ENCODE measurements at regions not wholly inside any gene's neighbourhood (a gene's known extent, or its start where the extent isn't known, plus 50 kb on each side); places are given as distances from the start of the nearest gene placed in this dataset.

- H3K9ac ChIP-seq (ENCODE audit: low read length), result no peak overlapping the region
- H3K9me2 ChIP-seq (ENCODE audit: insufficient read depth), result no peaks in the 10 kb centered on the region
- no TSS peak for BruUV-seq (replicated peaks)
- no peaks in the 10 kb centered on the region for H3K4me1 ChIP-seq (ENCODE audit: control insufficient read depth in 1 of 2, insufficient read depth in 2 of 2, low read length in 2 of 2)
- TF ChIP-seq EZH2 (IDR thresholded peaks at IDR 0.05) (no peak), SP1 (IDR thresholded peaks at IDR 0.05; ENCODE audit: low read depth) (no peak), RAD21 (IDR thresholded peaks at IDR 0.05; ENCODE audit: low read depth) (no peak), ZBTB33 (IDR thresholded peaks at IDR 0.05; ENCODE audit: extremely low read depth, insufficient replicate concordance, low read length) (no peak), YY1 (IDR thresholded peaks at IDR 0.05; ENCODE audit: extremely low read depth, insufficient replicate concordance, low read depth, low read length) (no peak), JUND (IDR thresholded peaks at IDR 0.05) (no peak), POLR2A (IDR thresholded peaks at IDR 0.05; ENCODE audit: borderline replicate concordance, extremely low read depth, insufficient read depth, insufficient read length) (no peak), POLR2AphosphoS5 (IDR thresholded peaks at IDR 0.05; ENCODE audit: low read depth, low read length) (no peak), SRF (IDR thresholded peaks at IDR 0.05; ENCODE audit: low read depth) (no peak), CBX3 (IDR thresholded peaks at IDR 0.05; ENCODE audit: low read depth) (no peak), SIN3A (IDR thresholded peaks at IDR 0.05; ENCODE audit: low read depth) (no peak), CTCF (IDR thresholded peaks at IDR 0.05 in 2 of 3, conservative IDR thresholded peaks at IDR 0.05 in 1 of 3; ENCODE audit: borderline replicate concordance in 1 of 3, insufficient read depth in 1 of 3, low read depth in 2 of 3, low read length in 2 of 3) (no peak), FOSL1 (IDR thresholded peaks at IDR 0.05; ENCODE audit: low read depth) (no peak), REST (IDR thresholded peaks at IDR 0.05; ENCODE audit: low read depth) (no peak), ZFX (IDR thresholded peaks at IDR 0.05) (no peak)
- intact Hi-C loops (cut with micrococcal nuclease), result no loop called here
- no peak overlapping the region for H3K4me3 ChIP-seq (replicated peaks in 1 of 2; ENCODE audit: low read depth in 1 of 2, low read length in 2 of 2)
- ATAC-seq, result no peak
- H3K9me3 ChIP-seq (ENCODE audit: control insufficient read depth in 1 of 2, insufficient read depth in 1 of 2, low read depth in 1 of 2, low read length in 2 of 2), result no peaks in the 10 kb centered on the region; a peak in 1 of 4 replicates
- no peaks in the 10 kb centered on the region for H3K79me2 ChIP-seq (ENCODE audit: insufficient read depth, low read length)
- no peaks in the 10 kb centered on the region for H4K20me1 ChIP-seq (ENCODE audit: insufficient read depth)
- H3K27me3 ChIP-seq (ENCODE audit: insufficient read depth, low read length), result no peaks in the 10 kb centered on the region
- RAD21 ChIA-PET (ENCODE audit: low non-redundant PET in 1 of 2, low total read pairs in 2 of 2, uncharacterized antibody in 2 of 2, unreplicated experiment in 2 of 2), result no interaction called here
- no peaks in the 10 kb centered on the region for H3K36me3 ChIP-seq (ENCODE audit: control insufficient read depth in 1 of 2, insufficient read depth in 2 of 2, low read length in 2 of 2)
- CTCF ChIA-PET, result no interaction called here
- POLR2A ChIA-PET, result no interaction called here
- H2AFZ ChIP-seq (ENCODE audit: low read depth, low read length, poor library complexity, severe bottlenecking), result no peak overlapping the region
- DNase-seq (ENCODE audit: low read depth, low spot score), result no peak
- no peak overlapping the region for H3K27ac ChIP-seq (ENCODE audit: low read depth, low read length)
- no peak overlapping the region for H3K4me2 ChIP-seq (ENCODE audit: low read length)
Observed at GRCh38 chr14:104249089-104249488, 110.7 kb downstream of the KIF26A start.
